NOMO-1 treated with dmso at 0.1 percent for 144 hours (cell line): ENCODE measurements at regions not wholly inside any gene's neighbourhood (a gene's known extent, or its start where the extent isn't known, plus 50 kb on each side); places are given as distances from the start of the nearest gene placed in this dataset.

Experiments used
- DNase-seq: peaks from one replicate; lab custom pipeline; 2025; ENCODE audit not compliant: unreplicated experiment; lab: John Stamatoyannopoulos, UW

DNA sequence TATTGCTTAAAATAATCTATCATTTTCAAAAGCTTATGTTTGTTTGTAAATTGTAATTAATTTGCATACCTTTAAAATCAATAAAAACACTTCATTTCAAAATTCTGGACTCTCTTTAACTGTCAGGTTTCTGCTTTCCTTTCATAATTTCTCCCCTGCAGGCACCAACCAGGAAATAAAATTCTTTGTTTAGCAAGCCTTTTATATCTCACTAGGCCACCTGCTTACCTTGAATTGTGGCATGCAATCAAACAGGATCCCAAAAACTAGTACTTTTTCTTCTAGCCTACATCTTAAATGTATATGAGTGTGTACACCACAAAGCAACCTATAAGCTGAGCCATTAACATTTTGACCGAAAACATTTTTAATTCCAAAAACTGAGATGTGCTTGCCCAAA, 233.1 kb downstream of the NR4A2 start:
- DNase-seq, result no peak

DNA sequence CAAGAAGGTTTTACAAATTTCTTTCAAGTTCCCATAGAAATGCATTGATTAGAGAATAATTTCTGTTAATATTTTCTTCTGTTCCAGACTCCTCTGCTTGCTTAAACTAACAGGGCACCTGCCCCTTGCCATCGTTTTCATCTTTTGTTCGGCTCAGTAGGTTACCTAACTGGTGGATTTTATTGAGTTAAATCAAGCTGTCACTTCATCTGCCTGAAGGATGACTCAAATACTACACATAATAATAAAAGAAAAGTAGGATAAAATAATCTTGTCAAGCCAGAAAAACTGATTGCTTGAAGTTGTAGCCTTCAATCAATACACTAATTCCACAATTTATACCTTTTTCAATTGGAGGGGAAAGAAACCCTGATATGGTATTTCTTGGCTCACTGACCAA, 234.0 kb downstream of the NR4A2 start:
- no peak for DNase-seq

DNA sequence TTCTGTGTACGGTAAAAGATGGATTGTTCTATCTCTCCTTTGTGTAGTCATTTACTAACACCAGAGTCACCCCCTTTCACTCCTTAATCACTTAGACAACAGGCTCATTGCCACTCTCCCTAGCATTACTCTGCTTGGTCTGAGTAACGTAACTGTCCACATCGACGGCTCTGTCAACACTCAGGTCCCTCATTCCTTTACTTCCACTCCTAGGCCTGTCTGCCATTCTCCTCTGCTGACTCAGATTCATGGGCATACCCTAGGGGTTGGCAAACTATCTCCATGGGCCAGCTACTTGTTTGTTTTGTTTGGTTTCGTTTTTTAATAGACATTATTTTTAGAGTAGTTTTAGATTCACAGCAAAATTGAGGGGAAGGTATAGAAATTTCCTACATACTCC, 243.9 kb downstream of the NR4A2 start:
- DNase-seq, result no peak

DNA sequence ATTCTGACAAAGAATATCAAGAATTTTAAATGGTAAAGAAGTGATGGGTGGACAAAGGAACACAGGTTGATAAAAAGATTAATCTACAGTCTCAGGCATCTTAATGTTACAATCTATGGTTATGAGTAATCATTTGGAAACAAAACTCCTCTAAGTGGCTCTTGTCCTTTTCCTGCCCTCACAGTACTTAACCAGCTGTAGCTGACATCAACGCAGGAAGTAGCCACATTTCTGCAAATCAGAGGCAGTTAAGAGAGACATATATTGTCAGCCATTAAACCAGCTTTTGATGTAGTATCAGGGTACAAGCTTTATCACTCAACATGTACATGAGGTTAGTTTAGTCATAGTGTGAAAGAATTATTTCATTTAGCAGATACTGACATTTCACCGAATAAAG, 244.6 kb downstream of the NR4A2 start:
- no peak for DNase-seq

DNA sequence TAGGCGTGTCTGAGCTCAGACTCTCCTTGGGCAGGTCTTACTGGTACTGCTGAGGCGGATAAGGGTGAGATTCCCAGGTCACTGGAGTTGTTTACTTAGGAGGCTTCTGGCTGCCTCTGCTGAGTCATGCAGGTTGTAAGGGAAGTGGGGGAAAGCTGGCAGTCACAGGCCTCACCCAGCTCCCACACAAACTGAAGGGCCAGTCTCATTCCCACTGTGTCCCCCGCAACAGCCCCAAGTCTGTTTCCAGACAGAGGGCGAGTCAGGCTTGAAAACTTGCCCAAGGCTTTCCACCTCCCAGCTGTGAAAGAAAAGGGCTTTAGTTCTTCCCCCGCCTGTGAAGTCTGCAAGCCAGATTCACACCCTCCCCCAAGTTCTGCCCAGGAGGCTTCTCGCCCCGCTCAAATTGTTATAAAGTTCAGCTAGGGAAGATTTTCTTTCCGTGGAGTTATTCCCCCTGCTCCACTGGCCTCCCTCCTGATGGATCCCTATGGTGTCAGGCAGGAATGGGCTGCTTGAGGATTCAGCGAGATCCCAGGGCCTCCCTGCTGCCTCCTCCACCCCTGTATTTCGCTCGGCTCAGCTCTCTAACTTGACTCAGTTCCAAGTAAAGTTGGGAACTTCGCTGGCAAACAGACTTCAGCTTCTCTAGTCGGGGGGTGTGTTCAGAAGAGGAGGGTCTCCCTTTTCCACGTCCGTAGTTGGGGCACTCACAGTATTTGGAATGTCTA, 248.6 kb downstream of the NR4A2 start:
- no peak for DNase-seq

DNA sequence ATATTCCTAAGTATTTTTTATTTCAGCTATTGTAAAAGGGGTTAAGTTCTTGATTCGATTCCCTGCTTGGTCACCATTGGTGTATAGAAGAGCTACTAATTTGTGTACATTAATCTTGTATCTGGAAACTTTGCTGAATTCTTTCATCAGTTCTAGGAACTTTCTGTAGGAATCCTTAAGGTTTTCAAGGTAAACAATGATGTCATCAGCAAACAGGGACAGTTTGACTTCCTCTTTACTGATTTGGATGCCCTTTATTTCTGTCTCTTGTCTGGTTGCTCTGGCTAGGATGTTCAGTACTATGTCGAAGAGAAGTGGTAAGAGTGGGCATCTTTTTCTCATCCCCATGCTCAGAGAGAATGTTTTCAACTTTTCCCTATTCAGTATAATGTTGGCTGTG, 252.7 kb downstream of the NR4A2 start:
- no peak for DNase-seq

DNA sequence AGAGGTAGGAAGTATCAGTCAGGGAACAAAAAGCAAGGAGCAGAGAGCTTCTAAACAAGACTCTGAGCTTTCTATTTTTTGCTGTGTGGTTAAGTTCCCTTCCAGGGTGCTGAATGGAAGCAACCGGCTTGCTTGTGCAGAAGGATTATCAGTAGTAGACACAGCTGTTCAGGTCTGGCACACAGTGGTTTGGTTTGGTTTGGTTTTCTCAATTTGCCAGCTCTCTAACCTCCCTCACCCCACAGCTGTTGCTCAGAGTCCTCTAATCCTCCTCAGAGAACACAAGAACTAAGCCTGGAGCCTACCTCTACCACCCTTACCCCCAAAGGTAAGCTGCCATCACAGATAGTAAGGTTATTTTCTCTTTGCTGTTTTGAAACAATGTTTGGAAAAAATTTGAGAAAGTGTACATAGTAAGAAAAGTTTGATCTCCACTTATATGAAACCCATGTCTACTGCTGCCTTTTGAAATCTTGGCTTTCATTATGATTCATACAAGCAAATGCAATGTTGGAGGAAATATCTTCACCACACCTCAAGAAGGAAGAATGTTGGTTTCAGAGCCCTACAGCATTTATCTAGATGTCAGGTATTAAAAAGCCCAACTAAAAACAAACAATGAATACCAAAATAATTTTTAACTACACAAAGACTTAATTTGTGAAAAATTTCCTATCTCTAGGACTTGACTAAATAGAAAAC, 255.3 kb downstream of the NR4A2 start:
- no peak for DNase-seq

DNA sequence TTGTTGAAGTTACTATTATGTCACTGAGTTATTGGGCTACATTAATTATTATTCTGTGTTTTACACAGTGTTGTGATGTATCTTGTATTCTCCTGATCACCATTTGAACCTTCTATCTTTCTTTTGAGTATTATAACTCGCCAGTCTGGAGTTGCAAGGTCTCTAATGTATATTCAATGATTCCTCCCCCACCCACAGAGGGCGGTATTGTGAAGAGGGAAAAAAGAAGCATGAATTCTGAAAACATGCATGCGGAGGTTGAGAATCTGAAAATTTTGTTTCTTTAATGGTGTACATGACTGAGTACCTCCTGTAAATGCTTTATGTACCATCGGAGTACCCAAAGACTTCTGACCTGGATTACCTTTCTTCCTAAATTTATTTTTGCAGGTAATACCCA, 266.6 kb downstream of the NR4A2 start:
- DNase-seq, result no peak

DNA sequence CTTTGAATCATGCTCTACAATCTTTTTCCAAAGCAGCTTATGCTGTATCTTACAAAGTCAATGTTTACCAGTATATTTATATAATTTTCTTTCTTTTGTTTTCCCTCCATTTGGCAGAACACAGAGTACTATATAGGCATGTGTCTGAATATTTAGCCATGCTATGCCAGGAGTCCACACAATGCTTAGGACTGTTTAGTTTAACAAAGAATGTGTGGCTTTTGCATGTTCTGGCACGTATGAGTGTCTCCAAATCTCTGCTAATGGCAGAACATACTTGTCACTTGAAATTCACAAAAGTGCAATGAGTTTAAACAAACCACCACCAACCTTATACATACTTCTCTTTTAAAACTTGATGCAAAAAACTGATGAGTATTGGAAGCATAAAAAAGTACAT, 268.0 kb downstream of the NR4A2 start:
- no peak for DNase-seq

DNA sequence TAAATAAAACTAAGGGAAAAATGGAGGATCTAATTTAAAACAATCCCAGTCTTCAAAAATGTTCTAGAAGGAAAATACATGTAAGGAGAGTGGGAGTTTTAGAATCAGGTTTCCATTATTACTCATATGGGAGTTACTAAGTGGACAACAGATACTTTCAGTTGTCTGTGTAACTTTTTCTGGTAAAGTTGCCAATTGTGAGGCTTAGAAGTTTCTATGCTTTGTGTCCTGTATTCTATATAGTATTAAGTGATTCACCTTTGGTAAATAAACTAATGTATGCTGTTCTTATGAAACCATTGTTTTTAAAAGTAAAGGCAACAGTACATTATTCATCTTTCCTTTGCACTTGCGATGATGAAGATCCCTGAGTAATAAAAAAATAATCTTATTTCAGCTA, 274.9 kb downstream of the NR4A2 start:
- no peak for DNase-seq

DNA sequence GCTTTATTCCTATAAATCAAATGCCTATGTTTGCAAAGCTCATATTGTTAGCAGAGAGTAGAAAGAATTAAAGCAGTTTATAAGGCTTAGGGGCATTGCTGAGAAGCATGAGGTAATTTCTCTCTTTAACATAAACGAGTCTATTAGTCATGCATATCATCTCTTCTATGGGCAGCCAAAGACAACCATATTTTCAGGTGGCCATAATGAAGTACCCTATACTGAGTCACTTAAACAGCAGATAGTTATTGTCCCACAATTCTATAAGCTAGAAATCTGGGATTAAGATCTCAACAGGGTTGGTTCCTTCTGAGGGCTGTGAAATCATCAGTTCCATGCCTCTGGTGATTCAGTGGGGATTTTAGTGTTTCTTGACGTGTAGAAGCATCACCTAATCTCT, 277.5 kb downstream of the NR4A2 start:
- no peak for DNase-seq

DNA sequence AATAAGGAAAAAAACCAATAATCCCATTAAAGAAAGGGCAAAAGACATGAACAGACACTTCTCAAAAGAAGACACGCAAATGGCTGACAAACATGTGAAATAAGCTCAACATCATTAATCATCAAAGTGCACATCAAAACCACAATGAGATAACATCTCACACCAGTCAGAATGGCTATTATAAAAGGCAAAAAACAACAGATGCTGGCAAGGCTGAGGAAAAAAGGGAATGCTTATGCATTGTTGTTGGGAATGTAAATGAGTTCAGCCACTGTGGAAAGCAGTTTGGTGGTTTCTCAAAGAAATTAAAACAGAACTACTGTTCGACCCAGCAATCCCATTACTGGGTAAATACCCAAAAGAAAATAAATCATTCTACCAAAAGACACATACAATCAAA, 285.6 kb downstream of the NR4A2 start:
- DNase-seq, result no peak

DNA sequence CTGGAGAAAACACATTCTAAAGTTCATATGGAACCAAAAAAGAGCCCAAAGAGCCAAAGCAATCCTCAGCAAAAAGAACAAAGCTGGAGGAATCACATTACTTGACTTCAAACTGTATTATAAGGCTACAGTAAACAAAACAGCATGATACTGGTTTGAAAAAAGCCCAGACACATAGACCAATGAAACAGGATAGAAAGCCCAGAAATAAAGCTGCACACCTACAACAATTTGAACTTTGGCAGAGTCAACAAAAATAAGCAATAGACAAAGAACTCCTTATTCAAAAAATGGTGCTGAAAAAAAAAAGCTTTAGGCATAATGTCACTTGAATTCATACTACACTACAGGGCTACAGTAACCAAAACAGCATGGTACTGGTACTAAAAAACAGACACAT, 289.6 kb downstream of the NR4A2 start:
- DNase-seq, result no peak

DNA sequence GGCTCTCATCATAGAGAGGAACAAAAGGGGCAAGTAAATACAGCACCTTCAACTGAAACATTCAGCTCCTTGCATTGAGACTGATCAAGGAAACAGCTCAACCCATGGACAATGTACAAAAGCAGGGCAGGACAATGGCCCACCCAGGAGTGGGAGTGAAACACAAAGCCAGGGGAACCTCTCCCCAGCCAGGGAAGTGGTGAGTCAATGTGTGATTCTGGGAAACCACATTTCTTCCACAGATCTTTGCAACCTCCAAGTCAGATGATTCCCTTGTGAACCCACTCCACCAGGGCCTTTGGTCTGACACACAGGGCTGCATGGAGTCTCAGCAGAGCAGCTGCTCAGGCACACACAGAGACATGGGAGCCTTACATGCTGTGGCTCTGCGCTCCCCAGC, 294.5 kb downstream of the NR4A2 start:
- DNase-seq, result no peak

DNA sequence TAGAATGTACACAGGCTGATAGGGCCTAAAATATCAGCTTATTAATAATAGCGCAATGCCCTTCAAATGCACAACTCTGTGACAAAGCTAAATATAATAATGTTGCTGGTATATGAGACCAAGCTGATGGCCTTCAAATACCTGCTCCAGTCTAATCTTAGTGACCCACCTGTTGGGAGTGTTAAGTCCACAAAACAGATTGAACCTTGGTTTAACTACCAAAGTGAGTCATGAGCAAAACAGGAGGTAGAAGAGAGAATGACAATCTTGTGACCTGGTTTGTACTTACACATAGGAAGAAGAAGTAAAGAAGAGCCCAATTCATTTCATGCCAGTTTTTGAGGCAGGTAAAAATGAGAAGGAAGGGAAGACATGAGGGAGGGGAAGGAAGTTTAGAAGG, 295.0 kb downstream of the NR4A2 start:
- DNase-seq, result no peak

DNA sequence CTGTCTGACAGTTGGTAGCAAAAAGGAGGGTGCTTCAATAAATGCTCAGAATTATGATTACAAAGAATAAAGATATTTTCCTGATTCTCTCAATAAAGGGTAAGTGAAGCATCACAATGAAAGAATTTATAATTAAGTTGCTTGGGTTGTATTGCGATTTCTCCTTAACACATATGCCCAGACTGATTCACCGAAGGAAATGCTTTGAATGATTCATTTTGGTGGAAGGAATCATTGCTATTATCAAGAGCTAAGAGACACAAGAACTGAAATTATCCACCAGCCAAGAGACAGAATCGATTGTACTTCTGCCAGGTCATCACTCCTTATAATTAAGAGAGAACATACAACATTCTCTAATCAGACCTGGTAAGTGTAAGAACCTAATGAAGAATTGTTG, 301.4 kb downstream of the NR4A2 start:
- DNase-seq, result no peak

DNA sequence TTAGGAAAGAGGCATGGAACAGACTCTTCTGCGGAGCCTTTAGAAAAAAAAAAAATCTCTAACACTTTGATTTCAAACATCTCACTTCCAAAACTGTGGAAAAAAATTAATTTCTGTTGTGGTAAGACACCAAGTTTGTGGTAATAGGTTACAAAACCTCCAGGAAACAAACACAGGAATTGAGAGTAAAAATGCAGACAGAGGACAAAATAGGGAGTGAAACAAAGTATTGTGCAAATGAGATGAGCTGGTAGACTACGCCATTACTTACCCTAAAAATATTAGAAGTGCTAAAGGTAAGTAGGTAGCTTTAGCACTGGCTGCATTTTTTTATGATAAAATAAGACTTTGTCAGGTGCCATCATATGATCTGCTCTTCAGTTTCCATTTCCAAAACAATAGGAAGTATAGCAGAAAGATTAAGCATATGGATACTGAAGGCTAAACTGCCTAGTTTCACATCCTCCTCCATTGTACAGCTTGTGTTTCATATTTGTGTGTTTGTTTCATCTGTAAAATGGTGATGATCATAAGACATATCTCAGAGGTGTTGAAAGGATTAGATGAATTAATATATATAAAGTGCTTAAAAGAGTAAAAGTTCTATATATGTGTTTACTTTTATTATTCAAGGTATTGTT, 309.2 kb downstream of the NR4A2 start:
- no peak for DNase-seq

DNA sequence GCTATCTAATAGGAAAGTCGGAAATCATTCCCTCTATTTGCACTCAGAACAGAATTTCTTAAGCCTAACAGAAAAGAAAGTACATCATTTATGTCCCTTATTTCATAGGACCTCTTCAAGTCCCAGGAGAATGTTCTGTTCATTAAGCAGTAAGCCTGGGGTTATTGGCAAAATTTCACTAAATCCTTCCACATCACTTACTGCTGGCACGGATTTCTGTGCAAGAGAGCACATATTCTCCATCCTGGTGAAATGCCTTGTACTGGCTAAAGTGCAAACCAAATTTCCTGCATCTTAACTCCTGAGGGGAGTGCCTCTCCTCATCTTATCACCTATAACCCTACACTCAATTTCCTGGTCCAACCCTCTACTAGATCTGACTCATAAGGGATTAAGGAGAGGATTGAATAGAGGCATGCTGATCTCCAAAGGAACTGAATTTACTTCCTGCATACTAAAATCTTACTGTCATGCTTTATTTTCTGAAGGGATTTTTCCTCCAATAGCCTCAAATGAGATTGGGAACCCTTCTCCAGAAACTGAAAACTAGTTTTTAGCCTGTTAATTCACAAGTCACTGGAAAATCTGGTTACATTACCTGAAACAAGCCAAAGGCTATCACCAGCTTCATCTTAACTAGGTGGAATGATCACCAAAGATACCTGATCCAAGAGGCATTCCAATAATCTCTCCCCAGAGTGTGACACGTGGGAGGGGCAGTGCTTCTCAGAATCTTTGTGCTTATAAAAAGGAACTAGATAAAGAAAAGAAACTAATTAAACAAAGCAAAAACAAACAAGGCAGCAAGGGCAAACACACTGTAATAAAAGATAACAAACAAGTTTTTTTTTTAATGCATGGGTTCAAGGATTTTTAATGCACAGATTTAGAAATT, 311.1 kb downstream of the NR4A2 start:
- DNase-seq, result no peak

DNA sequence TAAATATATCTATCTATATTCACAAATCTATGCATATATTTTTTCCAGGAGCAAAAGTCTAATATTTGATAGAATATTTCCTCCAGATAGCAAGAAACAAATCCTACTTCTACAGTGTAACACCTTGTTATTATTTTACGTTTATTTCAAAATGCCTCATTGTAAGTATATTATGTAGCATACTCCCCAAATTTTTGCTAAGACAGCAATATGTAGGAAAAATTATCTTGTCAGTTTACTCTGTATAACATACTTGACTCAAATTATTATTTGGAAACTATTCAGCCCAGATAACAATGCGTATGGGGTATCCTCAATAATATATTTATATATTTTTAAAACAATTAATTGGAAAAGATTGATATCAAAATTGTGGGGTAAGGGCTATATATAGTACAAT, 313.2 kb downstream of the NR4A2 start:
- DNase-seq, result no peak

DNA sequence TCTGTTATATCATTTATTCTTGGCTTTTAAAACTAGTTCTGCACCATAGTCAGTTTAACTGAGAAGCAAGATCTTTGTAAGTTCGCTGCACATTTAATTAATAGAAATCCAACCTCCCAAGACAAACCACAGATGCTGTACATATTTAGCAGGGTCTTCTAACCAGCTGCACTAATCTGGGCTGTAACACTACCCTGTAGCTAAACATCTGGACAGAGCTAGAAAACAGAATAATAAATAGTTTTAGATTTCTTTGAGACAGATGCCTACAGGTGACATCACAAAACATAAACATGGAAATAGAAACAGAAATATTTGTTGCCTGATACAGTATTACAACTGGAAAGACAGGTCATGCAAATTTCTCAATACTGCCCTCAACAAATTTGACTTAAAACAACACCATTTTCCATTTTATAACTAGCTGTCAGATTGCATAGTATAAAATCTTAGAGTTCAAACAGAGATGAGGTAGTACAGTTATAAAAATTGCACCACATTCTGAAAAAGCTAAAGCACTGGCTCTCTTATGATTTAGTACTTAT, 315.1 kb downstream of the NR4A2 start:
- DNase-seq, result no peak

DNA sequence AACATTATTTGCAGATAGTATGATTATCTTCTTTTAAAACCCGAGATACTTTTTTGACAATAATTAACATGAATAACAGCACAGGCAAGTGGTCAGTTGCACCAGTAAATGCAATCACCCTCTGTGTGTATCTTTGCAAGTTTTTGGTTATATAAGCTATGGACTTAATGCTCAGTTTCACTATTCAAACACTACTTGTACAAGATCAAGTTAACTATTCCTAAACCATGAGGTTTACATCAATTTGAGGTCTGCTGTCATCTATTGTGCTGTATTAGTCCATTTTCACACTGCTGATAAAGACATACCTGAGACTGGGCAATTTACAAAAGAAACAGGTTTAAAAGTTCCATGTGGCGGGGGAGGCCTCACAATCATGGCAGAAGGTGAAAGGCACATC, 323.2 kb downstream of the NR4A2 start:
- DNase-seq, result no peak
